ENCODE measurements at regions not wholly inside any gene's neighbourhood (a gene's known extent, or its start where the extent isn't known, plus 50 kb on each side); places are given as distances from the start of the nearest gene placed in this dataset.
A peak's percentile ranks its signal among the peaks of the same experiment; 100 is the strongest.
"Not testable (repeated sequence)": the region's sequence is repeated elsewhere in the genome, so short reads cannot be mapped to it uniquely, and the experiment has no call there.

GRCh38 chr10:123323884-123324283 lies 169.7 kb downstream of the BUB3 start:
- DNase-seq: no peak

- DNase-seq: no peak
Measured at GRCh38 chr10:123325663-123326190, 171.5 kb downstream of the BUB3 start.

GRCh38 chr10:123326674-123327073 lies 172.5 kb downstream of the BUB3 start:
- DNase-seq: no peak

- no peak for DNase-seq
Measured at GRCh38 chr10:123327450-123327849, 173.2 kb downstream of the BUB3 start.

- no peak for DNase-seq
Measured at GRCh38 chr10:123327896-123328295, 173.7 kb downstream of the BUB3 start.

- DNase-seq: peak; percentile 68
Measured at GRCh38 chr10:123331438-123331837, 177.2 kb downstream of the BUB3 start.

- no peak for DNase-seq
Measured at GRCh38 chr10:123346581-123346980, 192.4 kb downstream of the BUB3 start.

- DNase-seq: peak; percentile 41
Measured at GRCh38 chr10:123348691-123349572, 194.7 kb downstream of the BUB3 start.

GRCh38 chr10:123351715-123352114 lies 197.5 kb downstream of the BUB3 start:
- no peak for DNase-seq

GRCh38 chr10:123354521-123354920 lies 200.3 kb downstream of the BUB3 start:
- DNase-seq: no peak

- DNase-seq: no peak
Measured at GRCh38 chr10:123355748-123356481, 201.7 kb downstream of the BUB3 start.

- no peak for DNase-seq
Measured at GRCh38 chr10:123356799-123357198, 202.6 kb downstream of the BUB3 start.

- no peak for DNase-seq
Measured at GRCh38 chr10:123357421-123357930, 203.3 kb downstream of the BUB3 start.

- peak; percentile 9 for DNase-seq
Measured at GRCh38 chr10:123359539-123359938, 205.3 kb downstream of the BUB3 start.

- DNase-seq: no peak
Measured at GRCh38 chr10:123361832-123362231, 207.6 kb downstream of the BUB3 start.

- no peak for DNase-seq
Measured at GRCh38 chr10:123367195-123367594, 213.0 kb downstream of the BUB3 start.

GRCh38 chr10:123371626-123372025 lies 217.4 kb downstream of the BUB3 start:
- not testable (repeated sequence) for DNase-seq

- DNase-seq: no peak
Measured at GRCh38 chr10:123373591-123373990, 219.4 kb downstream of the BUB3 start.

- DNase-seq: no peak
Measured at GRCh38 chr10:123375097-123375496, 220.9 kb downstream of the BUB3 start.

GRCh38 chr10:123375738-123376137 lies 221.5 kb downstream of the BUB3 start:
- DNase-seq: no peak

- DNase-seq: no peak
Measured at GRCh38 chr10:123377883-123378282, 223.7 kb downstream of the BUB3 start.

GRCh38 chr10:123378302-123378701 lies 224.1 kb downstream of the BUB3 start:
- no peak for DNase-seq

GRCh38 chr10:123379156-123379555 lies 225.0 kb downstream of the BUB3 start:
- no peak for DNase-seq
